GM19193 (cell line): ENCODE measurements at regions not wholly inside any gene's neighbourhood (a gene's known extent, or its start where the extent isn't known, plus 50 kb on each side); places are given as distances from the start of the nearest gene placed in this dataset.

Source experiments
- POLR2A ChIP-seq: IDR thresholded peaks from 4 replicates; pipeline ENCODE4 v1.6.1; 2011; ENCODE audit not compliant: insufficient read depth, insufficient read length; ENCODE audit errors: extremely low read depth

DNA sequence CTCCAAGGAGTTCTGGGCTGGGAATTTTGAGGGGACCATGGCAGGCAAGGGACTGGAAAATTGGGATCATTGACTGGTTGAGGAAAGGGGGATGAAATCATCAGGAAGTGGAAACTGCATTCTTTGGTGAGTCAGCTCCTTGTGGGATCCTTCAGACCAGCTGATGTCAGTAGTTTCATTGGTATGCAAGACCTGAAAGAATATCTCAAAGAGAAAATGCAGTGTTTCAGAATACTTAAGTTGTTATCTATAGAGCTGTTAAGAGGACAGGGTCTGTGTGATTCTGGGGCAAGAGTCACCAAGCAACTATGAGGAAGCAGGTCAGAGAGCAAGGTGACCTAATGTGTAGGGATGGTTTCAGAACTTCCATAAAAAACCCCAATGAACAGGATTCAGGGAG lies 595.9 kb upstream of the AUTS2 start:
- TF ChIP-seq POLR2A = no peak

DNA sequence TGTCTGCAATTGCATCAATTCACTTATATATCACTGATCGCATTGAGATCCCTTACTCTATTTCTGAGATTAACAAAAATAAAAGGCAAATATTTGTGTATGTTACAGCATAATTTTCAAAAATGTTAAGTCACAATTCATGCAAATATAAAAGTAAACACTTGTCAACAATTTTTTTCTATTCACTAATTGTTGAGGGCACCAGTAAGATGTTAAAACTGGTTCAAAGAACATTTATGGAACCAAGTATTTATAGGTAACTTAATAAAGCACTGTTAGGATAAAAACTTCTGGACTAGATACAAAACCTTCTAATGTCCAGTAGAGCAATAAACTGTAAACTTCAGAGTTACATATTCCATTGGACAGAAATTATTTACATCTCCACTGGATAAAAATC lies 586.1 kb upstream of the AUTS2 start:
- no peak for TF ChIP-seq POLR2A

DNA sequence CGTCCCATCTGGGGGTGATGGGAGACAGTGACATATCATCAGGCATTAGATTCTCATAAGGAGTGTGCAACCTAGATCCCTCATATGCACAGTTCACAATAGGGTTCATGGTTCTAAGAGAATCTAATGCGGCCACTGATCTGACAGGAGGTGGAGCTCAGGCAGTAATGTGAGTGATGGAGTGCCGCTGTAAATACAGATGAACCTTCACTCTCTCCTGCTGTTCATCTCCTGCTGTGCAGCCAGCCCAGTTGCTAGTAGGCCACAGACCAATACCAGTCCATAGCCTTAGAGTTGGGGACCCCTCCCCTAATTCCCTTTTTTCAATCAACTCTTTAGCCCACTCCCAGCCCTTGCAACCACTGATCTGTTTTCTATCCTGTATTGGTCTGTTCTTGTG lies 581.1 kb upstream of the AUTS2 start:
- TF ChIP-seq POLR2A = no peak

- TF ChIP-seq POLR2A = no peak
These were observed 580.1 kb upstream of the AUTS2 start for GRCh38 chr7:69018200-69018599.

- TF ChIP-seq POLR2A = no peak
These were observed 578.8 kb upstream of the AUTS2 start for GRCh38 chr7:69019437-69019836.

- TF ChIP-seq POLR2A = no peak
These were observed 577.7 kb upstream of the AUTS2 start for GRCh38 chr7:69020536-69020935.

GRCh38 chr7:69025249-69025648 lies 573.0 kb upstream of the AUTS2 start:
- TF ChIP-seq POLR2A = no peak

DNA sequence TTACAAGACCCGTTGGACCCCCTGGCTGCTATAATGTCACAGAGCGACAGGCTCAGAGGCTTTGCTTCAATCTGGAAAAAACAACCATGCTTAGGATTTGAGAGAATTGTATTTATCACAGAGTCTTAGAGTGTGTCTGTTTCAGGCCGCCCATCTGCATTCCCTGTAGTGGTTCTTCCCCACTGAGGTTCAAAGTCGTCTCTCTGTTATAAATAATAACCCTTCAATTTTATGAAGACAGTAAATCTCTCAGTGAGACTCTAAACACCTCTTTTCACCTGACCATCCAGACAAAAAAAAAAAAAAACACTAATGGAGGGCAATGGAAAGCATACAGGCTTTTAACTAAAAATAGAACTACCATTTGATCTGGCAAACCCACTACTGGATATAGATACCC lies 565.4 kb upstream of the AUTS2 start:
- no peak for TF ChIP-seq POLR2A

- no peak for TF ChIP-seq POLR2A
These were observed 562.4 kb upstream of the AUTS2 start for GRCh38 chr7:69035826-69036225.

DNA sequence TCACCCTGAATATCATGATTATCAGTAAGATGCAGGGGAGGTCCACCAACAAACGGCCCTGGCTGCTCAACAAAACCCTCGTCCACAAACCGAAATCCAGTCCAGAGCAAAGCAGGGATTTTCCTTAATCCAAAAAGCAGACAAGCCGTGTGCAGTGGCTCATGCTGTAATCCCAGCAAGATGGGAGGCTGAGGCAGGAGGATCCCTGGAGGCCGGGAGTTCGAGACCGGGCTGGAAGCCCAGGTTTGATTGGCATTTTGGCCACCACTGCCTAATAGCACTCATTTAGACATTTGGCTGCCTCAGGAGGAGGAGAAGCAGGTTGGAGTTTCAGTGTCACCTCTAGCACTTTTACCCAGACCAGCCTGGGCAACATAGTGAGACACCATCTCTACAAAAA lies 562.0 kb upstream of the AUTS2 start:
- TF ChIP-seq POLR2A = no peak

- no peak for TF ChIP-seq POLR2A
These were observed 559.4 kb upstream of the AUTS2 start for GRCh38 chr7:69038915-69039314.

DNA sequence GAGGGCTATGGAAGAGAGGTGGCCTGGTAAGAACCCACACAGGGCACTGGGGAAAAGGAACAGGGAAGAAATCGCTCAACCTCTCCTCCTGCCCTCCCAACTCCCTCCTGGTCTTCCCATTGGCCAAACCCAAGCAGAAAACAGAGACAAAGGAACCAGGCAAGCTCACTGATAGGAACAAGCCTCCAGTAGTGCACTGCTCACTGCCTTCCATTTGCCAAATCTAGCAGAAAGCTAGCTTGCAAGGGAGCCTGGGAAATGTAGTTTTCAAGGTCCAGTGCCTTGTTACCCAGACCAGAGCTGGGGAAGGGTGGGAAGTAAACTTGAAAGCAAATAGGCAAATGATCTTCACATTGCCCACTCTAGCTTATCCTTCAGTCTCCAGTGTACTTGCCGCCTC lies 556.1 kb upstream of the AUTS2 start:
- no peak for TF ChIP-seq POLR2A

DNA sequence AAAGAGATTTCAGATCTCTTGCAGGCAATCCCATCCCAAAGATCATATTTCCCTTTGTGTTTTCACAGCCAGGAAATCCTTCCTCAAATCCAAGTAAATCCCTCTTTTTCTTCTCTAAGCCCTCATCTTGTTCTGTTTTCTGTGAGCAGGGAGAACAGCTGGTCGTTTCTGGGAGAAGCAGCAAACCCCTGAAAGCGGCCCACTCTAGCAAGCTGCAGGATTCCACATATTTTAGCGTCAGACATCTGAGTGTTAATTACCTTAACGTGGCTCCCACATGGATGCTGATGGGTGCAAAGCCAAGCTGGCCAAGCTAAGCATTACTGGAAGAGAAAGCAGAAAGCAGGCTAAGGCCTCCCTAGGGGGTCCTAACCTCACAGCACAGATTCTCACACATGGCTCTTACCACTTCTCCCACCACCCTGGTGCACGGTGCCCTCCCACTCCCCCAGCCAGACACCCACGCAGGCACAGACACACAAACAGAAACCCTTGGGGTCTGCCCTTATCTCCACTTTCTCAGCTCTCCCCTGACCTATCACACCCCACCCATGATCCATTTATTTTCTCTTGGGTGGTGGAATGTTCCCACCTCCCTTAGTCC lies 551.0 kb upstream of the AUTS2 start:
- no peak for TF ChIP-seq POLR2A

DNA sequence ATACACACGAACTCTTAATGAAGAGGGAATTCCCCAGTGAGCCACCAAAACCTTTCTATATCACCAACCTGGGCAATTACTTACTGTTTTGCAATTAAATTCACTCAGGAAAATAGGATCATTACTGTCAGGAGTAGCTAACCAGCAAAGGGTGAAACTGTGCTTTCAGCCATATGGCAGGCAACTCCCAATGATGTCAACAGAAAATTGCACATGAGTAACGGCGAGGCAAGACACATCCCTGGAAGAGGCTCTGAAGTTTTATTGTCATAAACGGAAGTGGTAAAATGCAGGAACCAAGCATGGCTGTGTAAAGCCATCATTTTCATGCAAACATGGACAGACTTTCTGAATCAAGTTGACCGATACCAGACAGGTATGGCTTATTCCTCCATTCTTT lies 548.9 kb upstream of the AUTS2 start:
- TF ChIP-seq POLR2A = no peak

DNA sequence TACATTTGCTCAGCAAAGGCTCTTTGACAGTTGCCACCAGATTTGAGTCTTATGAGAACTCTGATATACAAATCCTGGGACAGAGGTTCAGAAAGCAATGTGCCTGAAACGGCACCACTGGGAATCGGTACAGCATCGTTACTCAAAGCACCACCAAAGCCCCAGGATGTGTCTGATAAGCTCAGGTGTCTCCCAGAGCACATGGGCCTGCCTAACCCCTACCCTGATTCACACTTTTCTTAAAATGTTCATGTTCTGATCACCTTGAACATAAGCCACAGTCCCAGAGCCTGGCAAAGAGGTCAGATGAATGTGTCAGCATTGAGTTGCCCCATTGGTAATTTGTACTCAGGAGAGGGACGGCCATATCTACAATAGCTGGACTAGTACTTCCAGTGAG lies 545.8 kb upstream of the AUTS2 start:
- TF ChIP-seq POLR2A = no peak

DNA sequence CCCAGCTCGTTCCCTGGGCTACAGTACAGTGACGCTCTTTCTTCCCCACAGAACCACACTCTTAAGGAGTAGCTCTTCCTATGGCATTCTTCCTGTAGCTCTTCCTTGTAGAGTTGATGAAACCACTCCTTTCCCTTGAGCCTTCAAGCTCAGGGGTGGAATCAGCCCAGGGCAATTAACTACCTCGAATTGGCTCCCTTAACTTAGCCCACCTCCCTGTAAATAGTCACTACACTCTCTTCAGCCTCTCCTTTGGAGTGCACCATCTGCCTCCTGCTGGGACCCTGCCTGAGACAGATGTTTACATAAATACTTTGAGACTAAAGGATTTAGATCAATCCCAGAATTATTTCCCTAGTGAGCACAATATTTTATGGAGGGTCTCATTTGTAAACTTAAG lies 537.8 kb upstream of the AUTS2 start:
- no peak for TF ChIP-seq POLR2A
